HG02798 (cell line): ENCODE measurements at regions not wholly inside any gene's neighbourhood (a gene's known extent, or its start where the extent isn't known, plus 50 kb on each side); places are given as distances from the start of the nearest gene placed in this dataset.

Experiments used
- ATAC-seq: cut with Tn5 transposase; IDR thresholded peaks from one replicate; pipeline ENCODE4 v1.9.1; 2021; ENCODE audit warnings: mild to moderate bottlenecking; ENCODE audit not compliant: unreplicated experiment, poor library complexity

DNA sequence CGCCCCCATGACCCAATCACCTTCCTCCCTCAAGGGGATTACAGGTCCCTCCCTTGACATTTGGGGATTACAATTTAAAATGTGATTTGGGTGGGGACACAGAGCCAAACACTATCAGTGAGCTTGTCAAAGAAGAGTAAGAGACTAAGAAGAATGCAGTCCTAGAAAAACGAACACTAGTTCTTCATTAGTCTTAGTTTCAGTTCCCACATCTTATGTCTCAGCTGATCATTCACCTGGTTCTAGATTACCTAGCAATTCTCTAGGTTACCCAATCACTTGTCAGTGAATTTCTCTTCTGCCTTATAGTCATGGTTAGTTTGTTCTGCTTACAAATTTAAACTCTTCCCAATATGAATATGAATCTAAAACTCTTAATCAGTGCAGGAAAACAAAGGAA lies 251.5 kb downstream of the COX7C start:
- ATAC-seq, result peak; percentile 55

GRCh38 chr5:86875539-86875938 lies 257.8 kb downstream of the COX7C start:
- ATAC-seq, result no peak

DNA sequence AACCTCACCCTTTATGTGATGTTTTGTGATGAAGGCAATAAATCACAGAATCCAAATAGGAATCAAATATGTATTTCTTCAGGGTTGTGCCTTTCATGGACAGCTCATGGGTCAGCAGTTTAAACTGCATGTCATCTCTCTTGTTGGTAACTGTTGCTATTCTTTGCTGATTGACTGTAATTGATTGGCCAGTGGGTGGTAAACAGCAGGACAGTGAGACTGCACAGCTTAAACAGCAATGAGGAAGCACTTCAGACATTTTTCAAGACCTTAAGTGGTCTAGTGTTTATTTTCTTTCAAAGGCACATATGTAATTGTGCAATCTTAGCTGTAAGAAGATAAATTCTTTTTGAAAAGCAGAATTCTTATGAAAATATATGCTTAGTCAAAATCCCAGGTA lies 260.5 kb downstream of the COX7C start:
- ATAC-seq, result no peak

GRCh38 chr5:86879086-86879485 lies 261.3 kb downstream of the COX7C start:
- ATAC-seq, result no peak

GRCh38 chr5:86880344-86880743 lies 262.6 kb downstream of the COX7C start:
- no peak for ATAC-seq

GRCh38 chr5:86880785-86881492 lies 263.2 kb downstream of the COX7C start:
- ATAC-seq, result peak; percentile 89

DNA sequence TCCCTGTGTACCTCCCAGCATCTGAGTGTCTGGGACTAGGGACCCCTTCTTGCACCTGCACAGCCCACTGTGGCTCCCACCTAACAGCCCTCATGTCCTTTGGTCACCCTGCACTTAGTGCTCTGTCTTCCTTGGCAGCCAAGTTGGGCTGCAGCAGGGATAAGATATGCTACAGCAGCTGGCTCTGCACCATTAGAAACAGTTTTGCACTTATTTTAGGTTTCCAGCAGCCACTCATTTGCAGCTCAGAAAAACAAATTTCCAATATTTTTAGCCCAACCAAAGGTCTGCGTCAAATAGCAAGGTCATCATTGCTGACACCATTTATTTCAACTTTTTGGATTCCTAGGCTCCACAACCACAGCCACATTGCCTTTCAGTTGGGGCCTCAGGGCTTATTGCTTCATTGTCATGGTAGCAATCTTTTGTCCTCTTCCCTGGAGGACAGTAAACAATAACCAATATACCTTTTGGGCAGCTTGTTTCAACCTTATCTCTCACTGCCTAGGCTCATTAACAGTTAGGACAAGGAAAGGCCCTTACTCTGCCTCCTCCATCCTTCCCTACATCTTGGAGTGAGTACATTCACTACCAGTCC lies 263.9 kb downstream of the COX7C start:
- no peak for ATAC-seq

GRCh38 chr5:86884608-86885007 lies 266.9 kb downstream of the COX7C start:
- no peak for ATAC-seq

DNA sequence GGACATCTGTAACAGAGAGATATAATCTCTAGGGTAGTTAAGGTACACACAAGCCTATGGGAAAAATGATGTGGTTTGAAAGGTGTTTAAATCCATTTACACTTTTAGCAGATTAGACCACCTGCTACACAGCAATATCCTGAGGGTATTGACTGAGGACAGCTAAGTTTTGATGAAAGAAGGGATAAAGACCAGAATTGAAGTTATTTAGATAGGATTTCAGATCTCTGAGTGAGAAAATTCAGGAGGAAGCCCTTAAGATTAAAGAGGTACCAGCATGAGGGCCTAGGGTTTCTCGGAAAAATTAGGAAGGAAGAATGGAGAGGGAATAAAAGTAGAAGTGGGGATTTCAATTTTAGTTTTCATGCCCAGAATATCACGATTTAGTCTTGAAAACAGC lies 267.3 kb downstream of the COX7C start:
- ATAC-seq, result no peak

DNA sequence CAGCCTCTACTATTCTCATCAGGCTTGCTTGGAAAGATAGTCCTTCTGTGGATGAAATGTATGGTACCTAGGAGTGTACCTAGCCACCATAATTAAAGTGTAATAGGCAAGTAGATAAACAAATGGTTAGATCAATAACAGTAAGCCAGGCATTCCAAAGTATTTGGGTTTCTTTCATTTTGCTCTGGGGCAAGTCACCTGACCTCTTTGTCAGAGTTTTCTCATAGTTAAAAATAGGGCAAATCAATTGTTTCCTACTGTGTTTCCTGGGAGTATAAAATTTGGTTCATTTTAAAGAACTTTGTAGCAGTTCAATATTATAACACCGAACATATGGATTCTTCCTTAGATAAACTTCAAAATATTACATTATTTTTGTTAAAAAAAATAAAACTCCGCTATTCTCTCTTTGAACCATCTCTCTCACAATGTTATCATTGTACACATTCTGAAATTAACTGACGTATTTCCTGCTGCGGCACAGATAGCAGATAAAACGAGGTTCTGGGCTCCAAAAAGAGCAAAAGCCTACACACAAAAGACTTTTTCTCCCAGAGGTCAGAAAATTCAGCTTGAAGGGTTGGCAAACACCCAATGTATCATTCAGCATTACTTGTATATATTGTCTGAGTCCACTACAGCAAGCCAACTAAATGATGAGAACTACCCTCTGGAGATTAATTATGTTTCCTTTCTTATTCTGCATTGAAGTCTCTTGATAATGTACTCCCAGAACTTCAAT lies 267.9 kb downstream of the COX7C start:
- ATAC-seq, result no peak

- ATAC-seq, result no peak
Observed at GRCh38 chr5:86890375-86890774, 272.6 kb downstream of the COX7C start.

DNA sequence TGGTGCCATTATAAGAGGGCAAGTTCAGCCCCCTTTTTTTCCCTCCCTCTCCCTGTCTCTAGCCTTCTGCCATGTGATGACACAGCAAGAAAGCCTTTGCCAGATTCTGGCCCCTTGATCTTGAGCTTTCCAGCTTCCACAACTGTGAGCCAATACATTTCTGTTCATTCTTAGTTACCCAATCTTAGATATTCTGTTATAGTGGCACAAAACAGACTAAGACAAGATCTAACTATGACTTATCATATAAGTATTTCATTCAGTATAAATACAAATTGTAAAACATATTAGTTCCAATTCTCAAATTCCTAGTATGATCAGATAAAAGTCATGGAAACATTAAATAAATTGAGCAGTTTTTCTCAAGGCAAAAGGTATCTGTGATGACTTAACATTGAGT lies 276.3 kb downstream of the COX7C start:
- ATAC-seq, result no peak

GRCh38 chr5:86896916-86897315 lies 279.2 kb downstream of the COX7C start:
- ATAC-seq, result no peak

GRCh38 chr5:86909418-86910295 lies 291.9 kb downstream of the COX7C start:
- ATAC-seq, result no peak

DNA sequence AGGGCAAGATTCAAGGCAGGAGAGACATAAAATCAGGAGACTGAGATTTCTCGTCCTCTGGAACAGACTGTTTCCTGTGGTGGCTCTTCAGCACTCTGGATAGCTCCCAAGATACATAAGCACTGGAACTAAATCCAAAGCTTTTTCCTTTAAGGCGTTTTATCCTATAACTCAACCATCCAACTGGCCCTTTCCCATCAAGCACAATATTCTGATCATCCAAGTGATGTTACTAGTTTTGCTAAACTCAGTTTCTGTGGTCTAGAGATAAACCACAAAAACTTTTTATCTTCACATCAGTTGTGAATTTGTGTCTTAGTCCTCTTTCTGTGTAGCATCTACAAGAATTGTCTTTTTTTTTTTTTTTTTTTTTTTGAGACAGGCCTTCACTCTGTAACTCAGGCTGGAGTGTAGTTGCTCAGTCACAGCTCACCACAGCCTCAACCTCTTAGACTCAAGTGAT lies 299.4 kb downstream of the COX7C start:
- ATAC-seq, result no peak

- ATAC-seq, result no peak
Observed at GRCh38 chr5:86918246-86918645, 300.5 kb downstream of the COX7C start.

DNA sequence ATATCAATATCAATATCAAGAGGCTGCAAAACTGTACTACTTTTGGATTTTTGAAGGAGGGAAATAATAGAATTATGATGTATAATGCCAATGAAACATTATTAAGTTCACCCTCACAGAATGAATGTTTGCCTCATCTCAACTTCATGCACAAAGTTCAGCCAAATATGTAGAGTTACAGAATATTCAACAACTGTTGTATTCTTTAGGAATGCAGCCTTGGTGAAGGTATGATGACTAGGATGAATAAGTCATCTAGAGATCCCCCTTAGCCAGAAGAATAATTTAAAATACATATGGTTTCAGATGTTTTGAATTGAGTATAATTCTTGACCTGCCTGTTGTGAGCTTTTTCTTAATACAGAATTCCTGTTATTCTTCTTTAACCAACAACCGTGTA lies 308.3 kb downstream of the COX7C start:
- no peak for ATAC-seq

GRCh38 chr5:86929123-86929766 lies 311.5 kb downstream of the COX7C start:
- no peak for ATAC-seq

GRCh38 chr5:86951761-86952160 lies 315.9 kb upstream of the RASA1 start:
- ATAC-seq, result no peak

DNA sequence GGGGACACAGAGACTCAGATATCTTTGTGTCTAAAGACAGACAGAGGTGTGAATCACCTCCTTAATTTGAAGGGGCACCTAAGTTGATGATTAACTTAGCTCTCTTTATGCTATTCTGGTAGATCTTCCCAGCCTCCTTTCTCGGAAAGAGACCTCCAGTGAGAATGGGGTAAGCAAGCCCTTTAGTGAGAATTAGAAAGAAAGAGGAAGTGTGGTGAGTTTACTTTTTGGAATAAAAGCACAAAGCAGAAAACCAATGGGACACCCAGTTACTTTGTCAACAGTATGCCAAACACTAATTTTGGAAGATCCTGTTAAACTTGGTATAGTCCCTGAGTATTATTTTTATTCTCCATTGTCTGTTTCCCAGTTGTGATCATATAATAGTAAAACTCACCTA lies 302.8 kb upstream of the RASA1 start:
- ATAC-seq, result no peak
